A549 (cell line): ENCODE measurements at regions not wholly inside any gene's neighbourhood (a gene's known extent, or its start where the extent isn't known, plus 50 kb on each side); places are given as distances from the start of the nearest gene placed in this dataset.

Experiments
- CTCF ChIP-seq: fragments of >200 bp; sonication (Bioruptor Twin); formaldehyde crosslinking; IDR thresholded peaks from 3 replicates; pipeline ENCODE4 v1.5.1; 2016
- ELK1 ChIP-seq: fragments of 150-350 bp; IDR thresholded peaks from 2 replicates; pipeline ENCODE4 v1.6.1; 2014; ENCODE audit warnings: low read depth, mild to moderate bottlenecking, low read length
- EP300 ChIP-seq, 2 experiments: fragments of >200 bp; sonication (Bioruptor Twin); formaldehyde crosslinking; IDR thresholded peaks; 2 replicates in 1 of 2; 3 replicates in 1 of 2; pipeline ENCODE4 v1.6.1; 2016 to 2017
- MAX ChIP-seq: IDR thresholded peaks from 2 replicates; pipeline ENCODE4 v1.6.1; 2012
- POLR2A ChIP-seq: IDR thresholded peaks from 2 replicates; pipeline ENCODE4 v1.6.1; 2012; ENCODE audit warnings: mild to moderate bottlenecking, low read length
- POLR2AphosphoS2 ChIP-seq: conservative IDR thresholded peaks from 2 replicates; pipeline ENCODE4 v1.6.1; 2012; ENCODE audit warnings: low read length, improper control_type of control experiment, inconsistent platforms
- RAD21 ChIP-seq, 2 experiments: fragments of >200 bp in 1 of 2; sonication (Bioruptor Twin) in 1 of 2; formaldehyde crosslinking in 1 of 2; IDR thresholded peaks in 1 of 2; conservative IDR thresholded peaks in 1 of 2; 2 replicates in 1 of 2; 3 replicates in 1 of 2; pipeline ENCODE4 v1.6.1; 2012 to 2018; ENCODE audit warnings: inconsistent platforms in 1 of 2
- REST ChIP-seq: fragments of 200-600 bp; sonication (generic); IDR thresholded peaks from 2 replicates; pipeline ENCODE4 v1.6.1; 2016; ENCODE audit warnings: antibody characterized with exemption, mild to moderate bottlenecking, moderate library complexity
- RFX5 ChIP-seq: fragments of 450-650 bp; IDR thresholded peaks from 2 replicates; pipeline ENCODE4 v1.7.1; 2014; ENCODE audit warnings: antibody characterized with exemption, mild to moderate bottlenecking, moderate library complexity

GRCh38 chr20:22480336-22480735 is 104.0 kb downstream of the FOXA2 start:
- TF ChIP-seq CTCF (no peak), ELK1 (no peak), MAX (no peak), POLR2AphosphoS2 (no peak), REST (no peak), RAD21 (conservative IDR thresholded peaks at IDR 0.05 in 1 of 2, IDR thresholded peaks at IDR 0.05 in 1 of 2) (no peak), POLR2A (no peak), EP300 (IDR thresholded peaks at IDR 0.05) (no peak), RFX5 (no peak)
